GM23248 (cell line): ENCODE measurements at regions not wholly inside any gene's neighbourhood (a gene's known extent, or its start where the extent isn't known, plus 50 kb on each side); places are given as distances from the start of the nearest gene placed in this dataset.

Experiments used
- DNase-seq: peaks from one replicate; pipeline ENCODE4 v3.0.0-alpha.2; 2015
- H2AFZ ChIP-seq: fragments of 200-600 bp; sonication (generic); 2 replicates; pipeline ENCODE4 v1.6.1; 2016; ENCODE audit warnings: antibody characterized with exemption
- H3F3A ChIP-seq: fragments of 200-600 bp; sonication (generic); 2 replicates; pipeline ENCODE4 v1.6.1; 2016; ENCODE audit warnings: mild to moderate bottlenecking, antibody characterized with exemption, mixed run types; ENCODE audit not compliant: insufficient read depth
- H3K27ac ChIP-seq: fragments of 200-600 bp; sonication (generic); 2 replicates; pipeline ENCODE4 v1.5.1; 2016; ENCODE audit warnings: mild to moderate bottlenecking
- H3K27me3 ChIP-seq: fragments of 200-600 bp; sonication (generic); replicated peaks from 2 replicates; pipeline ENCODE4 v1.6.1; 2016; ENCODE audit warnings: mild to moderate bottlenecking; ENCODE audit not compliant: insufficient read depth
- H3K36me3 ChIP-seq: fragments of 200-600 bp; sonication (generic); 2 replicates; pipeline ENCODE4 v1.6.1; 2016; ENCODE audit warnings: low read depth, mild to moderate bottlenecking
- H3K4me1 ChIP-seq: fragments of 200-600 bp; sonication (generic); 2 replicates; pipeline ENCODE4 v1.6.1; 2016; ENCODE audit warnings: mild to moderate bottlenecking; ENCODE audit not compliant: insufficient read depth
- H3K4me2 ChIP-seq: fragments of 200-600 bp; sonication (generic); one replicate; pipeline ENCODE4 v1.6.1; 2016; ENCODE audit warnings: mild to moderate bottlenecking; ENCODE audit not compliant: unreplicated experiment
- H3K4me3 ChIP-seq: fragments of 200-600 bp; sonication (generic); 2 replicates; pipeline ENCODE4 v1.5.1; 2016; ENCODE audit warnings: mild to moderate bottlenecking
- H3K79me2 ChIP-seq: fragments of 200-600 bp; sonication (generic); 2 replicates; pipeline ENCODE4 v1.6.1; 2016; ENCODE audit warnings: mild to moderate bottlenecking; ENCODE audit not compliant: insufficient read depth
- H3K9ac ChIP-seq: fragments of 200-600 bp; sonication (generic); 2 replicates; pipeline ENCODE4 v1.6.1; 2016; ENCODE audit warnings: mild to moderate bottlenecking
- H3K9me2 ChIP-seq: fragments of 200-600 bp; sonication (generic); 2 replicates; pipeline ENCODE4 v1.6.1; 2016; ENCODE audit warnings: mixed run types, mild to moderate bottlenecking, moderate library complexity; ENCODE audit not compliant: insufficient read depth
- H3K9me3 ChIP-seq: fragments of 200-600 bp; sonication (generic); one replicate; pipeline ENCODE4 v1.6.1; 2017; ENCODE audit warnings: low read depth
- H4K20me1 ChIP-seq: fragments of 200-600 bp; sonication (generic); 2 replicates; pipeline ENCODE4 v1.6.0; 2016; ENCODE audit not compliant: insufficient read depth
- EZH2 ChIP-seq: fragments of 200-600 bp; sonication (generic); IDR thresholded peaks from 2 replicates; pipeline ENCODE4 v1.6.1; 2018; ENCODE audit warnings: antibody characterized with exemption, mild to moderate bottlenecking; ENCODE audit not compliant: insufficient read depth, poor library complexity, severe bottlenecking
- EZH2phosphoT487 ChIP-seq: fragments of 200-600 bp; sonication (generic); IDR thresholded peaks from 2 replicates; pipeline ENCODE4 v1.6.1; 2018; ENCODE audit warnings: antibody characterized with exemption, moderate library complexity, mild to moderate bottlenecking, low read depth; ENCODE audit not compliant: insufficient read depth
- WGBS, 2 experiments: methylation state at CpG; one replicate each; pipeline ENCODE4 v1.1.6; 2015 to 2017; ENCODE audit warnings: low lambda C conversion rate in 2 of 2, low coverage in 1 of 2; ENCODE audit errors: missing lambda C conversion rate in 2 of 2; 5-methylcytosine and 5-hydroxymethylcytosine counted together
- in situ Hi-C: fragments of 300-500 bp; cut with MboI; formaldehyde crosslinking; loops from 2 replicates; pipeline ENCODE4 v1.15.0; 2020

DNA sequence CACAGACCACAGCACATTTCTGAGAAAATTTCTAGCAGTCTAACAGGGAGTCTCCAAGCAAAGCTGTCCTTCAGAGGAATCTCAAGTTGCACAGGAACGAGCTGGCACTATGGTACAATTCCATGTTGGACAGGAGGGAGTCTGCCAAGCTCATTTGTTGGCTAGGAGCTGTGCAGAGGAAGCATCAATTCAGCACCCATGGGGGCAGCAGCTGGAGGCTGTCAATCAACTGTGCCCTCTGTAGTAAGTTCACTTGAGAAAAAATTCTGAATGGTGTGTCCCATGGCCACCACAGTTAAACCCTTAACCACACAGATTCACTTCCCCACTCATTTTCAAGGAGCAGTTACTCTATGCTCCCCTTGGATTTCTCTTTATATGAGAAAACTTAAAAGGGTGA lies 298.5 kb upstream of the PPP2R3A start:
- Histone ChIP-seq H3K4me3 (no peak overlapping the region), H3K9ac (no peak overlapping the region), H3K9me2 (no peaks in the 10 kb centered on the region), H3K4me1 (no peaks in the 10 kb centered on the region), H3K27me3 (no peaks in the 10 kb centered on the region), H3K9me3 (no peaks in the 10 kb centered on the region), H3K4me2 (no peak overlapping the region), H3F3A (no peaks in the 10 kb centered on the region), H2AFZ (no peak overlapping the region), H3K27ac (no peak overlapping the region), H3K36me3 (no peaks in the 10 kb centered on the region), H4K20me1 (no peaks in the 10 kb centered on the region), H3K79me2 (no peaks in the 10 kb centered on the region)
- WGBS, 2 experiments, result 0% methylated on average over 1 of the region's 1 CpG
- in situ Hi-C loops, result no loop called here
- TF ChIP-seq EZH2, result no peak
- no peak for TF ChIP-seq EZH2phosphoT487
- DNase-seq, result no peak

- TF ChIP-seq EZH2, result no peak
- no peak for TF ChIP-seq EZH2phosphoT487
- Histone ChIP-seq H3F3A (no peaks in the 10 kb centered on the region), H3K4me3 (no peak overlapping the region), H3K36me3 (no peaks in the 10 kb centered on the region), H4K20me1 (no peaks in the 10 kb centered on the region), H3K9me2 (no peaks in the 10 kb centered on the region), H3K9ac (no peak overlapping the region), H3K27ac (no peak overlapping the region), H3K4me1 (no peaks in the 10 kb centered on the region), H3K4me2 (no peak overlapping the region), H3K9me3 (no peaks in the 10 kb centered on the region), H2AFZ (no peak overlapping the region), H3K79me2 (no peaks in the 10 kb centered on the region), H3K27me3 (no peaks in the 10 kb centered on the region)
- WGBS, 2 experiments, result 20 to 28% methylated on average over 3 of the region's 3 CpGs
- DNase-seq, result no peak
- in situ Hi-C loops, result no loop called here
These were observed 291.0 kb upstream of the PPP2R3A start for GRCh38 chr3:135674508-135674907.

DNA sequence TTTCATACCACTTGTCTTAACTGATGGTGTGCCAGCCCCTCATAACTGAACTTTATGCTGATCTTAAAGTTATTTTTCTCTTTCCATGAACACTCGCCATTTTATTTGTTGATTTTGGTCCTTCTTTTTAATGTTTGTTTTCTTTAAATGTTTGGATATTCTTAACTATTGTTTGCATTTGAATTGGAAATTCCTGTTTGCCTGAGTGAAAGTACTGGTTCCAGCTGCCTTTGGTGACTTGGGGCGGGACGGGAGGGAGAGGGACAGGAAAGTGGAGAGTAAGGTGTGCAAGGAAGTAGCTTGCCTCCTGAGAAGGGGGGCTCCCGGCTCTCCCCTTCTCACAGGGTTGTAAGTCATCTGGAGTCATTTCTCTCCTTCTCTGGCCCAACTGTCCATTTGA lies 287.1 kb upstream of the PPP2R3A start:
- TF ChIP-seq EZH2phosphoT487 (no peak), EZH2 (no peak)
- in situ Hi-C loops, result no loop called here

DNA sequence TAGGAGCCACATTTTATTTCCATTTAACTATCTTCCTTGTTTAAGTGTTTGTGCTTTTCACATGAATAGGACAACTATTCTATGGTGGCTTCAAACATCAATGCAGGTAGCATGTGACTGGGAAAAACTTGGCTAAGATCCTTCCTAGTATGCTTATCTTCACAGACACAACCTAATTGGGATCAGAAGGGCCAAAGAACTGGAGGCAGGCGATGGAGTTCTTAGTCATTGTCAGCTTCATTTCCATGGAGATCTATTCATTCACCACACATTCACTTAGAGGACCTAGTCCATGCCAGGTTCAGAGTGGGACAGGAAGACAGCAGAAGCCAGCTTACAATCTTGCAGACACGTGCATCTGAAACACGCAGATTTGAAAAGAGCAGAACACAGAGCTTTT lies 277.5 kb upstream of the PPP2R3A start:
- Histone ChIP-seq H3K4me3 (no peak overlapping the region), H3K9me2 (no peaks in the 10 kb centered on the region), H3F3A (no peaks in the 10 kb centered on the region), H3K27ac (no peak overlapping the region), H3K79me2 (no peaks in the 10 kb centered on the region), H3K27me3 (no peaks in the 10 kb centered on the region), H3K9me3 (no peaks in the 10 kb centered on the region), H4K20me1 (no peaks in the 10 kb centered on the region), H3K4me2 (no peak overlapping the region), H2AFZ (no peak overlapping the region), H3K4me1 (no peaks in the 10 kb centered on the region), H3K9ac (no peak overlapping the region), H3K36me3 (no peaks in the 10 kb centered on the region)
- in situ Hi-C loops, result no loop called here
- no peak for DNase-seq
- no peak for TF ChIP-seq EZH2
- TF ChIP-seq EZH2phosphoT487, result no peak
- 12 to 17% methylated on average over 3 of the region's 3 CpGs for WGBS, 2 experiments

More for the DNA sequence above, 287.1 kb upstream of the PPP2R3A start:
- H2AFZ ChIP-seq, result no peak overlapping the region
- H3K79me2 ChIP-seq, result no peaks in the 10 kb centered on the region
- no peaks in the 10 kb centered on the region for H3F3A ChIP-seq
- H3K4me3 ChIP-seq, result no peak overlapping the region
- H3K36me3 ChIP-seq, result no peaks in the 10 kb centered on the region
- no peaks in the 10 kb centered on the region for H3K27me3 ChIP-seq
- WGBS, 2 experiments, result 10 to 11% methylated on average over 4 of the region's 4 CpGs
- H3K9me2 ChIP-seq, result no peaks in the 10 kb centered on the region
- no peaks in the 10 kb centered on the region for H3K9me3 ChIP-seq
- H3K27ac ChIP-seq, result no peak overlapping the region
- no peak overlapping the region for H3K9ac ChIP-seq
- no peak for DNase-seq
- no peak overlapping the region for H3K4me2 ChIP-seq
- no peaks in the 10 kb centered on the region for H4K20me1 ChIP-seq
- H3K4me1 ChIP-seq, result no peaks in the 10 kb centered on the region

DNA sequence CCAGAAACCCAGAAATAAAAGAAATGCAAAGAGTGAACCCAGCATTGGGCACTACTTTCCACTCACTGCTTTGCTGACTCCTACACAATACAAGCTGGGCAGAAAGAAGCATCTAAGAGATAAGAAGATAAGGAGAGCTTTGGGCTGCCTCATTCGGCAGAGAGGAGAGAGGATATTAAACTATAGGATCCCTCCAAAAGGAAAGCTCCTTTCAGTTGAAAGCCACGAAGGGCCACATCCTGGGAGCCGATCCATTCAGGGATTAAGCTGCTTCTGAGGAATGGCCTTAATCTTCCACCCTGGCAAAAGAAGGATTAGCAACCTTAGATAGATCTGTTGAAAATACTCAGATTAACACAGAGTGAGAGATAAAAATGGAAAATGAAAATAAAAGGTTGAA lies 274.9 kb upstream of the PPP2R3A start:
- Histone ChIP-seq H3K4me3 (no peak overlapping the region), H3K9me2 (no peaks in the 10 kb centered on the region), H3K9ac (no peak overlapping the region), H3K4me2 (no peak overlapping the region), H3K4me1 (no peaks in the 10 kb centered on the region), H2AFZ (no peak overlapping the region), H4K20me1 (no peaks in the 10 kb centered on the region), H3K79me2 (no peaks in the 10 kb centered on the region), H3K27me3 (no peaks in the 10 kb centered on the region), H3K36me3 (no peaks in the 10 kb centered on the region), H3F3A (no peaks in the 10 kb centered on the region), H3K9me3 (no peaks in the 10 kb centered on the region), H3K27ac (no peak overlapping the region)
- in situ Hi-C loops, result no loop called here
- 28 to 34% methylated on average over 3 of the region's 3 CpGs for WGBS, 2 experiments
- TF ChIP-seq EZH2phosphoT487, result no peak
- no peak for TF ChIP-seq EZH2
- DNase-seq, result no peak
